ENCODE measurements at regions not wholly inside any gene's neighbourhood (a gene's known extent, or its start where the extent isn't known, plus 50 kb on each side); places are given as distances from the start of the nearest gene placed in this dataset.

DNA sequence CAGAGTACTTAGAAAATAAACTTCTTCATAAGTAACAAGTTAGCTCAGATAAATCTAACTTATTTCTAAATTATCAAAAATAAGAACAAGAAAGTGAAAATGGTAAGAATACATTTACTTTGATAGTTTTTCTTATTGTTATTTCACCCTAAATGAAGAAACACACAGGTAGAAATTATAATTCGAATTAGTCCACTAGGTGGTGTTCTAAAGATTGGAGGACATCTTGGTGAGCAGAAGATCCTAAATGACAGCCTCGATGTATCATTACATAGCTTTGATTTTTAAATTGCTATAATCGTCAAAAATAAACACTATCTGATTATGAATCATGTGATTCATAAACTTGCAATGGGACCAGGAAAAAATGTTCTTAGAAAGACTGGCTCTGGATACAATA lies 280.8 kb upstream of the UBE2E2 start:
- no peak for TF ChIP-seq CTCF (IDR thresholded peaks at IDR 0.05)
- intact Hi-C loops (cut with DNase I, micrococcal nuclease): no loop called here

DNA sequence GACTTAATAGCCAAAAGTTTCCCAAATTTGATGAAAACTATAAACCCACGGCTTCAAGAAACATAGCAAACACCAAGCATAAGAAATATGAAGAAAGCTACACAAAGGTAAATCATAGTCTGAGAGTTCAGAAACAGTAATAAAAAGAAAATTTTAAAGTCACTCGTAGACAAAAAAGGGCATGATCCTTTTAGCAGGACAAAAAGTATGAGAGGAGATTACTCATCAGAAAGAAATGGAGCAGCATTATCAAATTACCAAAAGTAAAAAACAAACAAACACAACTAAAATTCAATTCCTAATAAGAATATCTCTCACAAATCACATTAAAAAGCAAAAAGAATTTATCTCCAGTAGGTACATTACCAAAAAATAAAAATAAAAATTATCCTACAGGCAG lies 279.4 kb upstream of the UBE2E2 start:
- DNase-seq: no peak

More for the DNA sequence above, 280.8 kb upstream of the UBE2E2 start:
- Histone ChIP-seq H3K4me1 (ENCODE audit: low read depth) (no peaks in the 10 kb centered on the region), H3K36me3 (ENCODE audit: low read depth) (no peaks in the 10 kb centered on the region), H3K4me3 (no peak overlapping the region), H3K9me3 (no peaks in the 10 kb centered on the region)
- DNase-seq (no peak), ATAC-seq (no peak)

GRCh38 chr3:22928216-22929110 lies 274.7 kb upstream of the UBE2E2 start:
- intact Hi-C loops (cut with DNase I, micrococcal nuclease): no loop called here
- ATAC-seq (no peak), DNase-seq (no peak)
- Histone ChIP-seq H3K4me1 (ENCODE audit: low read depth) (no peaks in the 10 kb centered on the region), H3K4me3 (no peak overlapping the region), H3K36me3 (ENCODE audit: low read depth) (no peaks in the 10 kb centered on the region), H3K9me3 (no peaks in the 10 kb centered on the region)
- no peak for TF ChIP-seq CTCF (IDR thresholded peaks at IDR 0.05)

More for the DNA sequence above, 279.4 kb upstream of the UBE2E2 start:
- Histone ChIP-seq H3K4me3 (no peak overlapping the region), H3K9me3 (no peaks in the 10 kb centered on the region), H3K36me3 (ENCODE audit: low read depth) (no peaks in the 10 kb centered on the region), H3K4me1 (ENCODE audit: low read depth) (no peaks in the 10 kb centered on the region)
- intact Hi-C loops (cut with DNase I, micrococcal nuclease): no loop called here
- ATAC-seq: no peak
- TF ChIP-seq CTCF (IDR thresholded peaks at IDR 0.05): no peak

DNA sequence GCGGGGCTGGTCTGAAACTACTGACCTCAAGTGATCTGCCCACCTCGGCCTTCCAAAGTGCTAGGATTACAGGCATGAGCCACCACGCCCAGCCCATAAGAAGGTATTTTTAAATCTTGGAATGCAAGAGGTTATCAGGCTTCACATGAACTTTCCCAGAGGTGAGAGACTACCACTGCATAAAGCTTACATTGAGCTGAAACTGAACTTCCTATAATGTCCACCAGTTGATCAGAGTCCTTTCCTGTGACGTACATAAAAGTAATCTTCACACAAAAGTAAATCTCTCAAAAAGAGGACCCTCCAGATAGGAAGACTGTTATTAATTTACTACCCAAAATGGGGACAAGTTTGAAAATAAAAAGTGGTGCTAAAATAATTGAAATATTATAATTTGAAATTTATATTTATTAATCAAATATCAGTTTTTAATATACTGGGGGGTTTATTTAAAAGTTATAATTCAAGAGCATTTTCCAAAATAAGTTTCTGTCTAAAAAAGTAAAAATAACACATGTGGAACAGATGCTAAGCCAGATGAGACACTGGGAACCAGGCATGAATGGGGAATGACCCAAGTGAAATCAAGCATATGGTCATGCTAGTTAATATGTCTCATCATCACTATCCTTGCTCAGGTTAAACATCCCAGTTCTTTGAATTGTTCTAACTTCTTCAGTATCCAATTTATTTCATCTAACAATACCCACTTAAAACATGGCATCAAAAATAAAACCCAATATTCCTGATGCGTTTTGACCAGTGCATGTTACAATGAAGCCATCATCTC lies 269.9 kb upstream of the UBE2E2 start:
- TF ChIP-seq CTCF (IDR thresholded peaks at IDR 0.05): no peak
- H3K36me3 ChIP-seq (ENCODE audit: low read depth): no peaks in the 10 kb centered on the region
- DNase-seq (no peak), ATAC-seq (no peak)
- intact Hi-C loops (cut with DNase I, micrococcal nuclease): no loop called here
- no peak overlapping the region for H3K4me3 ChIP-seq
- H3K4me1 ChIP-seq (ENCODE audit: low read depth): no peaks in the 10 kb centered on the region
- H3K9me3 ChIP-seq: no peaks in the 10 kb centered on the region

DNA sequence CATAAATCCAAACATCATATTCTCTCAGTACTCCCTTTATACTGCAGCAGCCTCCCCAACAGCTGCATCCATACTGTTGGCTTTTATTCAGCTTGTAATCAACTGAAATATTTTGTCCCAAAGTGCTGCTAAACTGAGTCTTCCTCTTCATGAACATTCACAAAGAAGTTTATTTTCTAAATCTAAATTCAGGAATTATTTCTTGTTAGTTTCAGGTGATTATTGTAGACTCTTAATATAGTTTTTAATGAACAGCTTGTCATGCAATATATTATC lies 269.3 kb upstream of the UBE2E2 start:
- Histone ChIP-seq H3K4me1 (ENCODE audit: low read depth) (no peaks in the 10 kb centered on the region), H3K9me3 (no peaks in the 10 kb centered on the region), H3K36me3 (ENCODE audit: low read depth) (no peaks in the 10 kb centered on the region), H3K4me3 (no peak overlapping the region)
- DNase-seq: no peak
- intact Hi-C loops (cut with DNase I, micrococcal nuclease): no loop called here
- no peak for TF ChIP-seq CTCF (IDR thresholded peaks at IDR 0.05)
- no peak for ATAC-seq

Data from mucosa of descending colon (tissue), 3 donors.